Breast epithelium (tissue), 3 donors: ENCODE measurements at regions not wholly inside any gene's neighbourhood (a gene's known extent, or its start where the extent isn't known, plus 50 kb on each side); places are given as distances from the start of the nearest gene placed in this dataset.

Experiments
- POLR2A ChIP-seq: fragments of 450-650 bp; IDR thresholded peaks from one replicate; pipeline ENCODE4 v1.6.1; 2016; ENCODE audit warnings: antibody characterized with exemption, mild to moderate bottlenecking, moderate library complexity
- POLR2AphosphoS5 ChIP-seq, 3 donors: sonication (generic); formaldehyde crosslinking; IDR thresholded peaks; one replicate each; pipeline ENCODE4 v1.6.1; 2017; ENCODE audit warnings: antibody characterized with exemption in 3 of 3
- TF ChIP-seq, protein P1 (sequence below), 3 donors: fragments of 450-650 bp; IDR thresholded peaks; one replicate each; pipeline ENCODE4 v1.5.1; 2016 to 2017; ENCODE audit warnings: antibody characterized with exemption in 3 of 3, mild to moderate bottlenecking in 3 of 3, moderate library complexity in 3 of 3

GRCh38 chr7:81420526-81421226, 349.2 kb downstream of the HGF start:
- TF ChIP-seq, protein P1, sequence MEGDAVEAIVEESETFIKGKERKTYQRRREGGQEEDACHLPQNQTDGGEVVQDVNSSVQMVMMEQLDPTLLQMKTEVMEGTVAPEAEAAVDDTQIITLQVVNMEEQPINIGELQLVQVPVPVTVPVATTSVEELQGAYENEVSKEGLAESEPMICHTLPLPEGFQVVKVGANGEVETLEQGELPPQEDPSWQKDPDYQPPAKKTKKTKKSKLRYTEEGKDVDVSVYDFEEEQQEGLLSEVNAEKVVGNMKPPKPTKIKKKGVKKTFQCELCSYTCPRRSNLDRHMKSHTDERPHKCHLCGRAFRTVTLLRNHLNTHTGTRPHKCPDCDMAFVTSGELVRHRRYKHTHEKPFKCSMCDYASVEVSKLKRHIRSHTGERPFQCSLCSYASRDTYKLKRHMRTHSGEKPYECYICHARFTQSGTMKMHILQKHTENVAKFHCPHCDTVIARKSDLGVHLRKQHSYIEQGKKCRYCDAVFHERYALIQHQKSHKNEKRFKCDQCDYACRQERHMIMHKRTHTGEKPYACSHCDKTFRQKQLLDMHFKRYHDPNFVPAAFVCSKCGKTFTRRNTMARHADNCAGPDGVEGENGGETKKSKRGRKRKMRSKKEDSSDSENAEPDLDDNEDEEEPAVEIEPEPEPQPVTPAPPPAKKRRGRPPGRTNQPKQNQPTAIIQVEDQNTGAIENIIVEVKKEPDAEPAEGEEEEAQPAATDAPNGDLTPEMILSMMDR (IDR thresholded peaks at IDR 0.05), result no peak
- no peak for TF ChIP-seq POLR2AphosphoS5 (IDR thresholded peaks at IDR 0.05)
- no peak for TF ChIP-seq POLR2A
